Nephron (organoid): ENCODE measurements at regions not wholly inside any gene's neighbourhood (a gene's known extent, or its start where the extent isn't known, plus 50 kb on each side); places are given as distances from the start of the nearest gene placed in this dataset.

ENCODE experiments used
- H3K27ac Mint-ChIP-seq, 3 experiments: 2 replicates each; pipeline ENCODE4 v1.8.0; 2020; ENCODE audit warnings: mixed read lengths in 3 of 3, mild to moderate bottlenecking in 2 of 3, moderate library complexity in 1 of 3
- H3K27me3 Mint-ChIP-seq: 2 replicates; pipeline ENCODE4 v1.8.0; 2021; ENCODE audit warnings: low read depth, mild to moderate bottlenecking, moderate library complexity, mixed read lengths
- H3K36me3 Mint-ChIP-seq: 2 replicates; pipeline ENCODE4 v1.8.0; 2020; ENCODE audit warnings: low read depth, mixed read lengths
- H3K4me1 Mint-ChIP-seq: 2 replicates; pipeline ENCODE4 v1.8.0; 2020; ENCODE audit warnings: mixed read lengths
- H3K4me3 Mint-ChIP-seq, 3 experiments: 2 replicates each; pipeline ENCODE4 v1.8.0; 2020; ENCODE audit warnings: mild to moderate bottlenecking in 3 of 3, mixed read lengths in 3 of 3, moderate library complexity in 2 of 3
- H3K9me3 Mint-ChIP-seq: 2 replicates; pipeline ENCODE4 v1.8.0; 2020; ENCODE audit warnings: mixed read lengths
- TF ChIP-seq, protein P1 (sequence below), 3 experiments: fragments of 200-600 bp; sonication (generic); IDR thresholded peaks; one replicate each; pipeline ENCODE4 v1.5.0; 2021; ENCODE audit warnings: antibody characterized with exemption in 3 of 3; ENCODE audit not compliant: unreplicated experiment in 3 of 3

DNA sequence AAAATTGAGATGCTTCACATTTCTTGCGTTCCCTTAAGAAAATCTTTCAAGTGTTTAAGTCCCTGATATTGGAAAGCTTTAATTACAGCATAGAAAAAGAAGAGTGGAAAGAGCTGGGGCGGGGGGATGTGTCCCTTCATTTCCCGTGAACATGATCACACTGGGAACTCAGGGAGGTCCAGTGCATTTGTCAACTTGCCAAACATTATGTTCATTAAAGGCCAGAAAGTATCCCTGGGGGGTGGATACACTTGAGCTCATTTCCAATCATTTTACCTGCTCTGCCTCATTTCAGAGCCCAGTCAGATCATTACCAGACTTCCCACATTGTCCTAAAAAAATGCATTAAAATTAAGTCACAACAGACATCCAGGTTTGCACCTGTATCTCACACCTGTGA, 123.6 kb upstream of the KCNJ15 start:
- no peak overlapping the region for H3K27ac Mint-ChIP-seq
- TF ChIP-seq, protein P1, sequence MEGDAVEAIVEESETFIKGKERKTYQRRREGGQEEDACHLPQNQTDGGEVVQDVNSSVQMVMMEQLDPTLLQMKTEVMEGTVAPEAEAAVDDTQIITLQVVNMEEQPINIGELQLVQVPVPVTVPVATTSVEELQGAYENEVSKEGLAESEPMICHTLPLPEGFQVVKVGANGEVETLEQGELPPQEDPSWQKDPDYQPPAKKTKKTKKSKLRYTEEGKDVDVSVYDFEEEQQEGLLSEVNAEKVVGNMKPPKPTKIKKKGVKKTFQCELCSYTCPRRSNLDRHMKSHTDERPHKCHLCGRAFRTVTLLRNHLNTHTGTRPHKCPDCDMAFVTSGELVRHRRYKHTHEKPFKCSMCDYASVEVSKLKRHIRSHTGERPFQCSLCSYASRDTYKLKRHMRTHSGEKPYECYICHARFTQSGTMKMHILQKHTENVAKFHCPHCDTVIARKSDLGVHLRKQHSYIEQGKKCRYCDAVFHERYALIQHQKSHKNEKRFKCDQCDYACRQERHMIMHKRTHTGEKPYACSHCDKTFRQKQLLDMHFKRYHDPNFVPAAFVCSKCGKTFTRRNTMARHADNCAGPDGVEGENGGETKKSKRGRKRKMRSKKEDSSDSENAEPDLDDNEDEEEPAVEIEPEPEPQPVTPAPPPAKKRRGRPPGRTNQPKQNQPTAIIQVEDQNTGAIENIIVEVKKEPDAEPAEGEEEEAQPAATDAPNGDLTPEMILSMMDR (IDR thresholded peaks at IDR 0.05; ENCODE audit: unreplicated experiment in 3 of 3): no peak
- no peak overlapping the region for H3K4me3 Mint-ChIP-seq
- H3K4me1 Mint-ChIP-seq: peaks cover 6% of the 10 kb centered on the region
- peaks cover 24% of the 10 kb centered on the region for H3K27me3 Mint-ChIP-seq
- no peaks in the 10 kb centered on the region for H3K36me3 Mint-ChIP-seq
- peaks cover 3% of the 10 kb centered on the region for H3K9me3 Mint-ChIP-seq

DNA sequence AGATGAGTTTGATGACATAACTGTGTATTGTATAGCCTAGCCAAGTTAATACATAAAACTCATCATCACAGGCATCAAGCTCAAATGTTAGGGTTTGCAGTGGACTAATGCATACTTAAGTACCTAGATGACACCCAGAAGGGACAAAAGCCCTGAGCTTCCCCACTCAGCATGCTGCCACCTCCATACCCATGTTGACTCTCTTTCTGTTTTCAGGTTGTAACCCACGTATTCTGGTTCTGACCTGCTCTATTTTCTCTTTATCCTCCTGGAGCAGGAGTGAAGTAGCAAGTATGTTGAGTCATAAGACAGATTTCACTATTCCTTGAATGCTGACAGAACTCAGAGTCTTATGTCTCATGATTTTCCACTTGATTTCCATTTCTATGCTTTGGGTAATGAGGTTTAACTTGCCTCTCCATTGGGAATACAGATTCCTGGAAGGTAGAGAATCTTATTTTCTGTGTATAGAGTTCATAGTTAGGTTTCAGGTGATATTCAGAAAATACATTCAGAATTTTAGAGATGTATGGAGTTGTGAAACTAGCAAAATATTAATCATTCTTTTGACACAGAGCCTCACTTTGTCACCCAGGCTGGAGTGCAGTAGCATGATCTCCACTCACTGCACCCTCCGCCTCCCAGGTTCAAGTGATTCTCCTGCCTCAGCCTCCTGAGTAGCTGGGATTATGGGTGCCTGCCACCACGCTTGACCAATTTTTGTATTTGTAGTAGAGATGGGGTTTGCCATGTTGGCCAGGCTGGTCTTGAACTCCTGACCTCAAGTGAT, 122.5 kb upstream of the KCNJ15 start:
- H3K27ac Mint-ChIP-seq: no peak overlapping the region
- H3K27me3 Mint-ChIP-seq: peaks cover 21% of the 10 kb centered on the region
- TF ChIP-seq, protein P1 (IDR thresholded peaks at IDR 0.05; ENCODE audit: unreplicated experiment in 3 of 3): no peak
- H3K9me3 Mint-ChIP-seq: peaks cover 3% of the 10 kb centered on the region
- H3K36me3 Mint-ChIP-seq: no peaks in the 10 kb centered on the region
- peaks cover 10% of the 10 kb centered on the region for H3K4me1 Mint-ChIP-seq
- H3K4me3 Mint-ChIP-seq: no peak overlapping the region

DNA sequence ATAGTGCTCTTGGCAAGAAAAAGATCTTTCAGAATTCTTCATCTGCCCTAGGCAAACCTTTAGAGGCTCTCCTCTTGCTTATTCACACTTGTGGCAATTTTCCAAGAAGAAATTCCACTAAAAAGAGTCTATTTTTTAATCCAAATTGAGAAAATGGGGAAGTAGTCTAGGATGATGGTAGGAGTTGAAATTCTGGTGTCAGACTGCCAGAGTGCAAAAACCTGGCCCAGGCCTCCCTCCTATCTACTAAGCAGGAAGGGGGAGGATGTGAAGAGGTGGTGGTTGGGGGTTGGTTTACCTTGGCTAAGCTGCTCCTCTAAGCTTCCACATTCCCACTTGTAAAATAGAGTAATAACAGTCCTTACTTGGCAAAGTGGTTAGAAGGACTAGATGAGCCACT, 120.6 kb upstream of the KCNJ15 start:
- peaks cover 4% of the 10 kb centered on the region for H3K27me3 Mint-ChIP-seq
- peaks cover 29% of the 10 kb centered on the region for H3K4me1 Mint-ChIP-seq
- H3K4me3 Mint-ChIP-seq: no peak overlapping the region
- H3K36me3 Mint-ChIP-seq: no peaks in the 10 kb centered on the region
- H3K9me3 Mint-ChIP-seq: peaks cover 3% of the 10 kb centered on the region
- TF ChIP-seq, protein P1 (IDR thresholded peaks at IDR 0.05; ENCODE audit: unreplicated experiment in 3 of 3): no peak
- H3K27ac Mint-ChIP-seq: peak overlapping the region in 2 of 3 experiments; percentile 58 to 79

DNA sequence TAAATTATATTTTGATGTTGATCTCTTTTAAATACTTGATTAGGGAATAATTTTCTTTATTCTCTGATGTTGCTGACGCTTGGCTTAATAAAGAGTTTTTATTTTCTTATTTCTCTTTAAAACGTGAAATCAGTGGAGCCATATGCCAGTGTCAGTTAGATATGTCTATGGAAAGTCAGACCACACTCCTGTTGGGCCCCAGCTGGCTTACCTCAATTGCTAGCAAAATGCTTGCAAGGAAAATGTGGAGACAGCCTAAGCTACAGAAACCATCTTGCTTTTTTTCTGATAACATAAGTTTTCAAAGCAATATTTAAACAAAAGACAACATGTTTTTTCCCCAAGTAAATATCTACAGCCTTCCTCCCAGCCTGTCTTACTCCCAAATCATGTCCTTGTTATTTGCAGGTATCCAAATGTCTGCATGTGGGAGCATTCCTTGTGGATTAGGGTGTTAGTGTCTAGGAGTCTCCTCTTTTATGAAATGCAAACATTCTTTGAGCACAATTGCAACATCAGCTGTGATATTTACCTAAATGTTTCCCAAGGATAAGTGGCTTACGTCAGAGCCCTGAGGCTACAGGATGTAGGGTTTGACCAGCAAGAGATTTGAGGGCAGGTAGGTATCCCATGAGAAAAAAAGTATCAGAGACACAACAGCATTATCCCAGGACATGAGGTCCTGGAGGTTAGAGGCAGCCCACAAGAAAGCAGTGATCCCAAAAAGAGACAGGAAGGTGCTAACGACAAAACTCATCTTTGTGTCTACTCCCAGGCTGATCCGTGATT, 117.2 kb upstream of the KCNJ15 start:
- H3K4me1 Mint-ChIP-seq: peaks cover 32% of the 10 kb centered on the region
- H3K27ac Mint-ChIP-seq: peak overlapping the region; percentile 46 to 70 (median 67)
- no peaks in the 10 kb centered on the region for H3K36me3 Mint-ChIP-seq
- H3K27me3 Mint-ChIP-seq: no peaks in the 10 kb centered on the region
- H3K9me3 Mint-ChIP-seq: peaks cover 24% of the 10 kb centered on the region
- no peak overlapping the region for H3K4me3 Mint-ChIP-seq
- TF ChIP-seq, protein P1 (IDR thresholded peaks at IDR 0.05; ENCODE audit: unreplicated experiment in 3 of 3): no peak

DNA sequence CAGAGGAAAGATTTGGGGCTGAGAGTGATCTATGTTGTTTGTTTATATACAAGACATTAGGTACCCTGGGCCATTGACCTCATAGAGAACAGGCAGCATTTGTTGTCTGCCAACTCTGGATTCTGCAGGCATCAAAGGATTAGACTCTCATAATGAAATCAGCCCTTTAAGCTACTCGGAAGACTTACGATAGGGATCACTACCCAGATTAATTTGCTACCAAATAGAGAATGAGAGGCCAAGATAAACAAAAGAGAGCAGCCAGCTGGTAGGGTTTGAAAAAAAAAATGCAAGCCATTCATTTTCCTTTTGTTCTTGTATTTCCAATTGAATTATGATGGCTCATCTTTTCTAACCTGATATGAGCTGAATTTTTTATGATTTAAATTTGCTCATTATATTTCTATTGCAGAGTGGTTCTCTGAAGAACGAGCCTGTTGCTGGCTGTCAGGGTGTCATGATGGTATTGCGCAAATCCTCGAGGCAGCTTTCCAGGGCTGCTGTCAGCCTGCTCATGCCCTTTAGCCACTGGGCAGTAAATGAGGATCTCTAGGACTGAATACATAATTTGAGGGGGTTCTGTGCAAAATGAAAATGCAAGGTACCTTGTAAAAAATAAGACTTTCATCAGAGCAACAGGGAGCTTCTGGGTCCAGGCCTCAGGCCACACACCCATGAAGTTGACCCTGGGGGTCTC, 116.4 kb upstream of the KCNJ15 start:
- TF ChIP-seq, protein P1 (IDR thresholded peaks at IDR 0.05; ENCODE audit: unreplicated experiment in 3 of 3): no peak
- Mint-ChIP-seq H3K27me3 (no peaks in the 10 kb centered on the region), H3K36me3 (peaks cover 2% of the 10 kb centered on the region), H3K9me3 (peaks cover 27% of the 10 kb centered on the region), H3K4me3 (no peak overlapping the region), H3K4me1 (peaks cover 32% of the 10 kb centered on the region), H3K27ac (peak overlapping the region; percentile 46 to 70 (median 67))
